ENCODE measurements at regions not wholly inside any gene's neighbourhood (a gene's known extent, or its start where the extent isn't known, plus 50 kb on each side); places are given as distances from the start of the nearest gene placed in this dataset.

GRCh38 chr9:75438716-75439115 is 350.4 kb downstream of the OSTF1 start:
- Histone ChIP-seq H3K36me3 (ENCODE audit: insufficient read depth, low read length) (no peaks in the 10 kb centered on the region), H3K4me2 (ENCODE audit: low read length) (no peak overlapping the region), H3F3A (ENCODE audit: insufficient read depth, low read length, poor library complexity, severe bottlenecking) (no peaks in the 10 kb centered on the region), H3K9me3 (ENCODE audit: low read length) (no peaks in the 10 kb centered on the region), H4K20me1 (ENCODE audit: insufficient read depth) (no peaks in the 10 kb centered on the region), H3K27ac (ENCODE audit: low read length) (no peak overlapping the region), H3K4me3 (ENCODE audit: low read length) (no peak overlapping the region), H3K79me2 (replicated peaks; ENCODE audit: insufficient read depth, low read length) (no peaks in the 10 kb centered on the region), H3K9me2 (ENCODE audit: insufficient read depth, low read length) (no peaks in the 10 kb centered on the region), H2AFZ (ENCODE audit: low read depth, low read length) (no peak overlapping the region), H3K9ac (ENCODE audit: low read length) (no peak overlapping the region), H3K27me3 (ENCODE audit: insufficient read depth, low read depth, low read length) (no peaks in the 10 kb centered on the region)
- TF ChIP-seq POLR2AphosphoS5 (IDR thresholded peaks at IDR 0.05) (no peak), EP300 (conservative IDR thresholded peaks at IDR 0.05; ENCODE audit: poor library complexity, severe bottlenecking) (no peak), RAD21 (conservative IDR thresholded peaks at IDR 0.05) (no peak), TAF1 (IDR thresholded peaks at IDR 0.05; ENCODE audit: low read depth) (no peak), CTCF (IDR thresholded peaks at IDR 0.05; ENCODE audit: poor library complexity, severe bottlenecking) (no peak), EZH2 (IDR thresholded peaks at IDR 0.05; ENCODE audit: borderline replicate concordance, insufficient read depth, low read length, poor library complexity, severe bottlenecking) (no peak), SMC3 (conservative IDR thresholded peaks at IDR 0.05; ENCODE audit: poor library complexity) (no peak), MXI1 (conservative IDR thresholded peaks at IDR 0.05; ENCODE audit: poor library complexity, severe bottlenecking) (no peak), REST (IDR thresholded peaks at IDR 0.05; ENCODE audit: borderline replicate concordance) (no peak)

- Histone ChIP-seq H2AFZ (ENCODE audit: low read depth, low read length) (no peak overlapping the region), H3K9me2 (ENCODE audit: insufficient read depth, low read length) (no peaks in the 10 kb centered on the region), H3K79me2 (replicated peaks; ENCODE audit: insufficient read depth, low read length) (no peaks in the 10 kb centered on the region), H3K27ac (ENCODE audit: low read length) (no peak overlapping the region), H3K9ac (ENCODE audit: low read length) (no peak overlapping the region), H4K20me1 (ENCODE audit: insufficient read depth) (no peaks in the 10 kb centered on the region), H3K4me2 (ENCODE audit: low read length) (no peak overlapping the region), H3K36me3 (ENCODE audit: insufficient read depth, low read length) (no peaks in the 10 kb centered on the region), H3K4me3 (ENCODE audit: low read length) (no peak overlapping the region), H3K27me3 (ENCODE audit: insufficient read depth, low read depth, low read length) (no peaks in the 10 kb centered on the region), H3K9me3 (ENCODE audit: low read length) (no peaks in the 10 kb centered on the region), H3F3A (ENCODE audit: insufficient read depth, low read length, poor library complexity, severe bottlenecking) (no peaks in the 10 kb centered on the region)
- no peak for TF ChIP-seq EZH2 (IDR thresholded peaks at IDR 0.05; ENCODE audit: borderline replicate concordance, insufficient read depth, low read length, poor library complexity, severe bottlenecking)
- no peak for TF ChIP-seq TAF1 (IDR thresholded peaks at IDR 0.05; ENCODE audit: low read depth)
- no peak for TF ChIP-seq MXI1 (conservative IDR thresholded peaks at IDR 0.05; ENCODE audit: poor library complexity, severe bottlenecking)
- TF ChIP-seq RAD21 (conservative IDR thresholded peaks at IDR 0.05), result no peak
- no peak for TF ChIP-seq POLR2AphosphoS5 (IDR thresholded peaks at IDR 0.05)
- no peak for TF ChIP-seq REST (IDR thresholded peaks at IDR 0.05; ENCODE audit: borderline replicate concordance)
- no peak for TF ChIP-seq CTCF (IDR thresholded peaks at IDR 0.05; ENCODE audit: poor library complexity, severe bottlenecking)
- TF ChIP-seq SMC3 (conservative IDR thresholded peaks at IDR 0.05; ENCODE audit: poor library complexity), result no peak
- no peak for TF ChIP-seq EP300 (conservative IDR thresholded peaks at IDR 0.05; ENCODE audit: poor library complexity, severe bottlenecking)
These were observed 352.6 kb downstream of the OSTF1 start for GRCh38 chr9:75440914-75441313.
